CD4-positive, alpha-beta T cell treated with Interleukin-6 for 4 hours (primary cell): ENCODE measurements at regions not wholly inside any gene's neighbourhood (a gene's known extent, or its start where the extent isn't known, plus 50 kb on each side); places are given as distances from the start of the nearest gene placed in this dataset.
A peak's percentile ranks its signal among the peaks of the same experiment; 100 is the strongest.

Experiments used
- DNase-seq: peaks from one replicate; pipeline ENCODE4 v3.0.0-alpha.2; 2020; ENCODE audit warnings: mixed read lengths

- DNase-seq, result no peak
Observed at GRCh38 chr17:56648321-56648720, 54.8 kb downstream of the NOG start.

- no peak for DNase-seq
Observed at GRCh38 chr17:56648806-56649205, 55.3 kb downstream of the NOG start.

GRCh38 chr17:56652628-56653027, 59.1 kb downstream of the NOG start:
- DNase-seq, result no peak

- DNase-seq, result peak; percentile 76
Observed at GRCh38 chr17:56653877-56654276, 60.4 kb downstream of the NOG start.

- no peak for DNase-seq
Observed at GRCh38 chr17:56656701-56657327, 63.3 kb downstream of the NOG start.

- no peak for DNase-seq
Observed at GRCh38 chr17:56658648-56659047, 65.1 kb downstream of the NOG start.

GRCh38 chr17:56659622-56660021, 66.1 kb downstream of the NOG start:
- DNase-seq, result no peak

DNA sequence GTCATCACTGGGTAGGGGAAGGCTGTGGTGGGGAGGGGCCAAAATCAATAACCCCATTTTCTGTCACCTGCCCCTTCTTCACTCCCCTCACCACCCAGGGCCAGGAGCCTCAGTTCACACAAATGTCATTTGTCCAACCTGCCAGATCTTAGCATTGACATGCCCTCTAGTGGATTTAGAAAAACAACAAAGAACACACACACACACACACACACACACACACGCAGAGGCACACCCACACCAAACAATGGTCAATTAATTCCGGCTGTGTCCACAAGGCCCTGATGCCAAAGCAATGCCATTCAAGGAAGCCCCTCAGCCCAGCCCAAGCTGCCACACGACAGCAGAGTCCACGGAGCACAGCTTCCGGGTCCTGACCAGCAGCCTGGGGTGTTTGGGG, 68.4 kb downstream of the NOG start:
- no peak for DNase-seq

DNA sequence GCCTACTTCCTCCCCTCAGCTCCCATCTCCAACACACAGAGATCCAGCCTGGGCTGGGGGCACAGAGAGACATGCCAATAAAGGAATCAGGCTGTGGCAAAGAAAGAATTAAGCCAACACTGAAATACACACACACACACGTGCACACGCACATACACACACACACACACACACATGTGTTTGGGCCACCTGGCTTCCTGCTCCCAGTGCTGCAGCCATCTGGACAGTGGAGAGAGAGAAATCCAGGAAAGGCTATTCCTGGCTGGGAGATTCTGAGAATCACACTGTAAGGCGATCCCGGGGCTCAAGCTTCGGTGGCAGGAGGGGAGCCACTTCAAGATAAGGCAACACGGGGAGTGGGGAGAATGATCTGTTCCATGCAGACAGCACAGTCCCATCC, 72.4 kb downstream of the NOG start:
- DNase-seq, result no peak

DNA sequence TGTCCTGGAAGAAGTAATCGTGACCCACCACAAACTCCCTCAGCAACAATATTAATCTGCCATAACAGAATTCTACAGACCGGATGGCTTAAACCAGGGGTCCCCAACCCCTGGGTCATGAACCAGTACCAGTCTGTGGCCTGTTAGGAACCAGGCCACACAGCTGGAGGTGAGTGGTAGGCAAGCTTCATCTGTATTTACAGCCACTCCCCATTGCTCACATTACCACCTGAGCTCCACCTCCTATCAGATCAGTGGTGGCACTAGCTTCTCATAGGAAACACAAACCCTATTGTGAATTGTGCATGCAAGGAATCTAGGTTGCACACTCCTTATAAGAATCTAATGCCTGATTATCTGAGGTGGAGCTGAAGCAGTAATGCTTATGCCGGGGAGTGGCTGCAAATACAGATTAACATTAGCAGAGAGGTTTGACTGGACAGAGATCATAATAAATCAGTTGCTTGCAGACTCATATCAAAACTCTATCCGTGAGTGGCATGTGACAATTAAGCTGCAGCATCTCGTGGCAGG, 74.5 kb downstream of the NOG start:
- DNase-seq, result no peak

DNA sequence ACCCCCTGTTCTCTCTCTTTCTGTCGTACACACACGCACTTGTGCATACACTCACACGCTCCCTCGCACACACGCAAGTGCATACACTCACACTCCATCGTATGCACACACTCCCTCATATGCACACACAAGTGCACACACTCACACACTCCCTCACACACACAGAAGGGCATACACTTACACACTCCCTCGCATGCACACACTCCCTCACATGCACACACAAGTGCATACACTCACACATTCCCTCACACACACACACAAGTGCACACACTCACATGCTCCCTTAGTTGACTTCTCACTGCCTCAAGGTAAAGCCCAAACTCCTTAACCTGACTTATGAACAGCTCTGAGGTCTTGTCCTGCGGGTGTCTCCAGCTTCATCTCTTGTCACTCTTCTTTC, 78.7 kb downstream of the NOG start:
- no peak for DNase-seq

DNA sequence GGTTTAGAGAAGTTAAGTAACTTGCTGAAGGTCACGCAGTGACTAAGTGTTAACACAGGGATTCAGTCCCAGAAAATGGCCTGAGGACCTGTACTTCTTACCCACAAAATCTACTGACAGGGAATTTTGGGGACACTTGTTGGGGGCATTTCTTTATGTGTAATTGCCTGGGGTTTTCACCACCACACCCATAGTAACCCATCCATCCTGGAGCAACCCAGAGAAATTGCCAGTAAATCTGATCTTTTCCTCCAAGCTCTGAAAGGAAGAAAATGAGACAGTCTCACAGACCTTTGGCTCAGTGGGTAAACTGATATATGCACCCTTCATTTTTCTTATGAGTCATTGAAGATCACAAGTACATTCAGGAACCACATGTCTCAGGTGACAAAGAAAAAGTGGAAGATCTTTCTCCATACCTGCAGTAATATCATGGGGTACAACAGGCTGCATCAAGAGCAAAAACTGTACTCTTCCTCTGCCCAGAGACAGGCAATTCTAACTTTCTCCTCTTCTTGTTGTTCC, 81.0 kb downstream of the NOG start:
- DNase-seq, result no peak

DNA sequence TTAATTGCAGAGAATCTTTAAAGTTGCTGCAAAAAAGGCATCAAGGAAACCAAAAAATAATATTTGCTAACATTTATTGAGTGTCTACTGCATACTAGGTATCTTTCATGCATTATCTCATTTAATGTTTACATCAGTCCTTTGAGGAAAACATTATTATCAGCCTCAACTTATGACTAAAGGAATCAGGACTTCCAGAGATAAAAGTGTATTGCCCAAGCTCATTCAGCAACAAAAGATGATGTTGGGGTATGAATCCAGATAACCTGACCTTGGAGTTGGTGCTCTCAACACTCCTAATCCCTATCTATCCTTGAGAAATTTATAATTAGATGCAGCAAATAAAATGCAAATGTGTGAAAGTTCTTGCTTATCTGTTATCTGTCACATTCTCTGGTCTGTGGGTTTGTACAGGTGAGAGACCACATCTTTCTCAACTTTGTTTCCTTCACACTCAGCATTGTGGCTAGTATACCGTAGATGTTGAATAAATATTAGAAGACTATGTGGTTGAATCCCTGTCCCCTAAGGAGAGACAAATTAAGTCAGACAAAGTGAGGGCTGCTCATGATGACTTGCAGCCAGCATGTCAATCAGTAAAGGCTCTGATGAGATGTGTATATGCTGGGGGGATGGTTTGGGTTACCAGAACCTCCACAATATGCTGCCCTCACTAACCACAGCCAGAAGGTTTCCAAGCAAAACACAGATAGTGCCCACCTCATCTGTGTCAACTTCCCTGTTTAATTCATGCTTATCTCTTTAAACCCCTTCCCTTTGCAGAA, 82.6 kb downstream of the NOG start:
- no peak for DNase-seq

- no peak for DNase-seq
Observed at GRCh38 chr17:56676810-56677209, 83.3 kb downstream of the NOG start.

DNA sequence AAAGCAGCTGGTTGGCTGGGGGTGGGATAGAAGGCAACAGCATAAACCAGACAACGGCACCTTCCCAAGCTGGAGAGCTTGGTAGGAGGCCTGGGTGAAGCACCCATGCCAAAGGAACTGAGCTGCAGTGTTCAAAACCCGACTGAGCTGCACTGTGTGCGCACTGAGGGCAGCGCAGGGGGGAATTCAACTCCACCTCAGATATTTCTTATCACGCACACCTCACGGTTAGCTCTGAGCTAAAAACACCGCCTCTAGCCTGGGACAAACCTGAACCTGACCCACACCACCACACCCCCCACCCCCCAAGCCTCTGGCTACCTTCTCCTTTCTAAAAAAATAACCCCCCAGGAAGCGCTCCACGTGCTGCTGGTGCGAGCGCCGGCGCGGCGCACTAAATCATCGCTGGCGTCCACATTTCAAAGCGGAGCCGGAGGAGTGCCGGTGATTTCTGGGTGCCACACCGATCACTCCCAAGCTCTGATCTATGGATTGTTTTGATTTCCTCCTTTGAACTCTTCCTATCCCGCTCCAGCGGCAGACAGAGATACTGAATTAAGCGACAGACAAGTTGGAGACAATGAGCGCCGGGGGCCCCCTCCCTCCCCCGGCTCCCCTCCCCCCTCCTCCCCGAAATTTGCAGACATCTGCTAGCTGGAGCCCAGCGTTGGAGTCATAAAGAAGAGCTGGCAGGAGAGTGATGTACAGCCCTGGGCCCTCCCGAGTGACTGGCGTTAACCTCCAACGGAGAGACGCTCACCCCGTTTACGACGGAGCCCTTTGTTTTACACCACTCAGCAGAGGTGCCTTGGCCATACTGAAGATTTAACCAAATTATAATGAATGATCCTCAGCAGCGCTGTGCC, 85.0 kb downstream of the NOG start:
- peak; percentile 17 for DNase-seq

- DNase-seq, result peak; percentile 10
Observed at GRCh38 chr17:56679115-56679776, 85.7 kb downstream of the NOG start.

DNA sequence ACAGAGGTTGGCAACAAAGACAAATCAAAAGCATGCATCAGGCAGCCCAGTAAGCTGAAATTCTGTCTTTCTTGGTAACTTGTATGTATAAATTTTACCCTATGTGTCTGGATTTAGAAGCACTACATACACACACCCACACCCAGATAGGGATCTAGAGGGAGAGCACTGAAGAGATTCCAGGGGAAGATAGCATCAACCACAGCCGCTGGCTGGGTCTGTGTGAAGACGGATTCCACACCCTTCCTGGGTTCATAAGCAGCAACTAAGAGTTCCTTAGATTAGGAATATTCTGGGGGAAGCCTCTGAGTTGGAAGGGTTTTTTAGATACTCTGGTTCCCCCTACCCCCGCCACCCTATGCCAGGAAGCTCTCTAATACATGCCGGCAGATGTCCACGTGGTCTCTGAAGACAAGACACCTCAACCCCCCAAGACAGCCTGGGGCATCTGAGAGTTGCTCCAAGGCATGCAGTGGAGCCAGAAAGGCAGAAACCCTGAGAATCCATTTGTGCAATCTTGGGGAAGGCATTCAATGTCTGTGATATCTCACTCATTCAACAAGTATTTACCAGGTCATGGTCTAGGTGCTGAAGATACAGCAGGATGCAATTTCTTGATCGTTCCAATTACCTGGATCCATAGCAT, 86.4 kb downstream of the NOG start:
- DNase-seq, result no peak

- DNase-seq, result no peak
Observed at GRCh38 chr17:56680676-56681075, 87.2 kb downstream of the NOG start.

- peak; percentile 28 for DNase-seq
Observed at GRCh38 chr17:56681561-56682266, 88.2 kb downstream of the NOG start.

GRCh38 chr17:56688151-56688550, 94.7 kb downstream of the NOG start:
- no peak for DNase-seq
